ENCODE measurements at regions not wholly inside any gene's neighbourhood (a gene's known extent, or its start where the extent isn't known, plus 50 kb on each side); places are given as distances from the start of the nearest gene placed in this dataset.
"Not testable (repeated sequence)": the region's sequence is repeated elsewhere in the genome, so short reads cannot be mapped to it uniquely, and the experiment has no call there.

GRCh38 chr9:89939626-89940292 lies 334.9 kb downstream of the GADD45G start:
- intact Hi-C loops (cut with DNase I), result no loop called here
- no peak for DNase-seq
- no peak for ATAC-seq (ENCODE audit: poor library complexity)

- ATAC-seq (ENCODE audit: poor library complexity) (no peak), DNase-seq (no peak)
- intact Hi-C loops (cut with DNase I), result no loop called here
Measured at GRCh38 chr9:89940625-89941024, 335.8 kb downstream of the GADD45G start.

GRCh38 chr9:89941875-89942274 lies 337.1 kb downstream of the GADD45G start:
- DNase-seq (no peak), ATAC-seq (ENCODE audit: poor library complexity) (peak; percentile 55)
- intact Hi-C loops (cut with DNase I), result no loop called here

- DNase-seq (no peak), ATAC-seq (ENCODE audit: poor library complexity) (no peak)
- intact Hi-C loops (cut with DNase I), result no loop called here
Measured at GRCh38 chr9:89942643-89943042, 337.8 kb downstream of the GADD45G start.

GRCh38 chr9:89943309-89943708 lies 338.5 kb downstream of the GADD45G start:
- no peak for ATAC-seq (ENCODE audit: poor library complexity)
- no peak for DNase-seq
- intact Hi-C loops (cut with DNase I), result no loop called here

GRCh38 chr9:89943728-89944127 lies 338.9 kb downstream of the GADD45G start:
- DNase-seq, result no peak
- intact Hi-C loops (cut with DNase I), result no loop called here
- ATAC-seq (ENCODE audit: poor library complexity), result no peak

GRCh38 chr9:89945133-89945532 lies 340.3 kb downstream of the GADD45G start:
- intact Hi-C loops (cut with DNase I), result no loop called here
- no peak for DNase-seq
- no peak for ATAC-seq (ENCODE audit: poor library complexity)

- DNase-seq (no peak), ATAC-seq (ENCODE audit: poor library complexity) (no peak)
- intact Hi-C loops (cut with DNase I), result no loop called here
Measured at GRCh38 chr9:89946741-89947140, 341.9 kb downstream of the GADD45G start.

- ATAC-seq (ENCODE audit: poor library complexity) (no peak), DNase-seq (no peak)
- intact Hi-C loops (cut with DNase I), result no loop called here
Measured at GRCh38 chr9:89949111-89949510, 344.3 kb downstream of the GADD45G start.

GRCh38 chr9:89951675-89952074 lies 346.9 kb downstream of the GADD45G start:
- no peak for DNase-seq
- intact Hi-C loops (cut with DNase I), result no loop called here
- ATAC-seq (ENCODE audit: poor library complexity), result no peak

- ATAC-seq (ENCODE audit: poor library complexity) (no peak), DNase-seq (no peak)
- intact Hi-C loops (cut with DNase I), result no loop called here
Measured at GRCh38 chr9:89952401-89952800, 347.6 kb downstream of the GADD45G start.

- ATAC-seq (ENCODE audit: poor library complexity); intact Hi-C loops (cut with DNase I); DNase-seq: not testable (repeated sequence)
Measured at GRCh38 chr9:89953263-89953662, 348.5 kb downstream of the GADD45G start.

GRCh38 chr9:89953824-89954615 lies 349.2 kb downstream of the GADD45G start:
- ATAC-seq (ENCODE audit: poor library complexity) (peak; percentile 83), DNase-seq (no peak)
- intact Hi-C loops (cut with DNase I), result no loop called here

GRCh38 chr9:89955144-89955543 lies 350.3 kb downstream of the GADD45G start:
- intact Hi-C loops (cut with DNase I), result no loop called here
- DNase-seq (no peak), ATAC-seq (ENCODE audit: poor library complexity) (no peak)

GRCh38 chr9:89955626-89956025 lies 350.8 kb downstream of the GADD45G start:
- intact Hi-C loops (cut with DNase I), result no loop called here
- no peak for DNase-seq
- ATAC-seq (ENCODE audit: poor library complexity), result no peak

GRCh38 chr9:89956331-89956730 lies 351.5 kb downstream of the GADD45G start:
- no peak for ATAC-seq (ENCODE audit: poor library complexity)
- intact Hi-C loops (cut with DNase I), result no loop called here

GRCh38 chr9:89956907-89957306 lies 352.1 kb downstream of the GADD45G start:
- DNase-seq, result no peak
- ATAC-seq (ENCODE audit: poor library complexity), result no peak

More at GRCh38 chr9:89956331-89956730, 351.5 kb downstream of the GADD45G start:
- no peak for DNase-seq

GRCh38 chr9:89958086-89958485 lies 353.3 kb downstream of the GADD45G start:
- intact Hi-C loops (cut with DNase I), result no loop called here
- DNase-seq (no peak), ATAC-seq (ENCODE audit: poor library complexity) (no peak)

More at GRCh38 chr9:89956907-89957306, 352.1 kb downstream of the GADD45G start:
- intact Hi-C loops (cut with DNase I), result no loop called here

GRCh38 chr9:89961616-89962341 lies 357.0 kb downstream of the GADD45G start:
- ATAC-seq (ENCODE audit: poor library complexity) (no peak), DNase-seq (no peak)
- intact Hi-C loops (cut with DNase I), result no loop called here

GRCh38 chr9:89963280-89963679 lies 358.5 kb downstream of the GADD45G start:
- DNase-seq (no peak), ATAC-seq (ENCODE audit: poor library complexity) (no peak)
- intact Hi-C loops (cut with DNase I), result no loop called here

Data from Right ventricle myocardium superior (tissue), 1 donor.